NCI-H345 (cell line): ENCODE measurements at regions not wholly inside any gene's neighbourhood (a gene's known extent, or its start where the extent isn't known, plus 50 kb on each side); places are given as distances from the start of the nearest gene placed in this dataset.

Experiments used
- DNase-seq: peaks from one replicate; lab custom pipeline; 2025; lab: John Stamatoyannopoulos, UW

- DNase-seq: no peak
Observed at GRCh38 chr4:24057915-24058559, 168.2 kb upstream of the PPARGC1A start.

DNA sequence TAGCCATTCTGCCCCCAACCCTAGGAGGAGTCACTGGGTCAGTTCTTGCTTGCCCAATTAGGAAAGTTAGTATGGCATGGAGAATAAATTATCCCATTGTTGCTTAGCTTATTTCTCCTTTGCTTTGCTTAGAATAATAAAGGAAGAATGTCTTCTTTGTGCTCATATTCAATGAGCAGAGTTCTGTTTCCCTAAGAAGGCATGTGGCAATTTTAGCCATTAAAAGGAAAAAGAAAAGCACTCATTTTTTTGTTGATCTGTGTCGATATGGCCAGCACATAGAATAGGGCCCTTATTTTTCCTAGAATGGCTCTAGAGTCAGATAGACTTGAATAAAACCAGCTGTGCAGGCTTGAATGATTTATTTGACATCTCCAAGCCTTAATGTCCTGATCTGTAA is 166.4 kb upstream of the PPARGC1A start:
- DNase-seq: no peak

DNA sequence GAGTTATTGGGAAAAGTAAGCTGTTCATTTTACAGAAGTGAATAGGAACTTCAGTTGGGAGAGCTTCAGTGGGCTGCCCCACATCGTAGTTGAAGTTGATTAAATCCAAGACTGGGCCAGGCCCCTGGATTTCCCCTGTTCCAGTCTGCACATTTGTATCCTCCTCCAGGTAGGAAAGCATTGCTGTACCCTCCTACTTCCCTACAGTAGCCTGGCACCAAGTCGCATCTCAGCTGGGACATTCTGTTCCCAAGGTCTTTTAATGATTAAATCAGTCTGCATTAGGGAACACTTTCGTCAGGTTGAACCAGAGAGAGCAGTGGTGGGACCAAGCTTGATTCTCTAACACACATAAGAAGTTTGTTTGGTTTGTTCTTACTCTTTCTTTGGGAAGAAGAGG is 165.8 kb upstream of the PPARGC1A start:
- DNase-seq: no peak

- DNase-seq: no peak
Observed at GRCh38 chr4:24054910-24055309, 165.1 kb upstream of the PPARGC1A start.

DNA sequence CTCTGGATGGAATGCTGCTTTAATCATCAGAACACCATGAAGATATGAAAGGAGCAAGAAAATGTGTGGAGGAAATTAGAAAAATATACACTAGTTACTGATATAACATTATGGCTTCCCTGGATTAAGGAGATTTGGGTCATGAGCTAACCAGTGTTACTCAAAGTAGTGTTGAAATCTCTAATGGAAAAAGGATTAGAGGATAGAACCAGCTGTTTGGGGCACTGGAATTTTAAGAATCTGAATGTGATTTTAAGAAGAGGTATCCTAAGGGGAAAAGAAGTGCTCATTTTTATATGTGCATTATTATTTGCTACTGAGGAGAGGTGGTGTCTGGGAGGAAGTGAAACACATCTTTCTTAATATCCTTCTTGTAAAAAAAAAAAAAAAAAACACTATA is 164.1 kb upstream of the PPARGC1A start:
- DNase-seq: no peak

DNA sequence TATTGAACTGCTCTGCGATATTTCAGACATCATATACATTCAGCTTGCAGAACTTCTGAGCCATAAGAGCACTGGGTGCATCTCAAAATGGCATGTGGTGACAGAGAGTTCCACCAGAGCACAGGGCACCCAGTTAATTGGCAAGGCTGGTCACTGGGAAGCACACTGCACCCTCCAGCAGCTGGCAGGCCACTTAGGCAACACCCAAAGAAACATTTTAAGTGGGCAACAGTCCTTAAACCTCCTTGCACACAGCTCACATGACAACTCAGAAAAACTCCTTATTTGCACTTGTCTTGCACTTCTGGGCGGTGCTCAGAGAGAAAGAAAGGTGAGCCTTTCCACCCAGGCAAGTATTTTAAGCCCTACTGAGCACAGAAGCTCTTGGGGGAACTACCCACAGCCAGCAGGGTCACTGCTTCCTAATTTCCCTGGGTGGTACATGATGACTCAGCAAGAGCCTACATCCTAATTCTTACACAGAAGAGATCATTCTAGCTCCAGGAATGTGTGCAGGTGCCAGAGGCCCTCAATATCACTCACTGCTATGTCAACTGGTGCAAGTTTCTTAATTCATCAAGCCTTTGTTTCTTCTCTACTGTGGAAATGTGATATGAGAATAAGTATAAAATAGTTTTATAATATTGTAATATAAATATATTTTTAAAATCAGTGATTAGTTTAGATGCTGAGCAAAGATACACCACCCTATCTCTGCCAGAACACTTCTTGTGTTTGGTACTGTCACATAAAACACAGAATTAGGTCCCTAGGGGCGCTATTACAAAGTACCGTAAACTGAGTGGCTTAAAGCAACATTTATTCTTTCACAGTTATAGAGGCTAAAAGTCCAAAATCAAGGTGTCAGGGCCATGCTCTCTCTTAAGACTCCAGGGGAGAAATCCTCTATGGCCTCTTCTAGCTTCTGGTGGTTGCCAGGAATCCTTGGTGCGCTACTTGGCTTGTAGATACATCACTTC is 155.1 kb upstream of the PPARGC1A start:
- DNase-seq: no peak

GRCh38 chr4:24042094-24042493 is 152.2 kb upstream of the PPARGC1A start:
- no peak for DNase-seq

GRCh38 chr4:24040811-24041210 is 151.0 kb upstream of the PPARGC1A start:
- no peak for DNase-seq

- DNase-seq: no peak
Observed at GRCh38 chr4:24033626-24034025, 143.8 kb upstream of the PPARGC1A start.

GRCh38 chr4:24032371-24032989 is 142.6 kb upstream of the PPARGC1A start:
- DNase-seq: no peak

DNA sequence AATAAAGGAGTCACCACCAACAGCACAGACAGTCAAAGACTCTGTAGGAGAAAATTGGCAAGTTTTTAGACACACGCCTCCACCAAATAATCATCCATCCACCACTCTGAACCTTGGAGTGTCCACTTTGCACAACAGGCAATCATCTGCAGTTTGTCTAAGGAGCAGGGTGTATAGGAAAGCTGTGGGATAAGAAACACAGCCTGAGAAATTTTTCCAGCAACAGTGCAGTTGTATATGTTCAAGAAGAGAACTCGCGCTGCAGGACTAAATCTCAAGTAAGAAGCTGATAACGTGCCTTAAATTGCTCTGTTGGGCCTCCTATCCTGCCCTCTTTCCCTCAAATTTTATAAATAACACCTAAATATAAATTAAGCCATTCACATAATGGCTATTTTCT is 136.7 kb upstream of the PPARGC1A start:
- no peak for DNase-seq

DNA sequence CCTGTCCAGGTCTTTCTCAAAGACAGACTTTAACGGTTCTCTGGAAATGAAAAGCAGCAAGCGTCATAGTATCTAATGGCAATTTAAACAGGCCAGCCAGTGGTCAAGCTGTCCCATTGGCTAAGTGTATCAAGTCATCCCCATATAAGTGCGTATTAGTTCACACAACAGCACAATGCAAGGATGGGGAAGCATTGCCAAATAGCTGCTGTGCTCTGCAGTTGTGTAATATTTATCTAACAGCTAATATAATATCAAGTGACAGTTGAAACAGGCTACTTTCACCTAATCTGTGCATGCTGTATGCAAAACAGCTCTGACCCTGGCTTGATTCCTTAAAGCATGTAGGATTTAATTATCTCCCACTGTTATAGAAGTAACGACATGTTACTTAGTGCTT is 134.8 kb upstream of the PPARGC1A start:
- no peak for DNase-seq

- DNase-seq: no peak
Observed at GRCh38 chr4:24024157-24024556, 134.3 kb upstream of the PPARGC1A start.

GRCh38 chr4:24015782-24016181 is 125.9 kb upstream of the PPARGC1A start:
- DNase-seq: no peak

GRCh38 chr4:24013668-24014422 is 124.0 kb upstream of the PPARGC1A start:
- DNase-seq: no peak

GRCh38 chr4:24010994-24011393 is 121.1 kb upstream of the PPARGC1A start:
- no peak for DNase-seq

DNA sequence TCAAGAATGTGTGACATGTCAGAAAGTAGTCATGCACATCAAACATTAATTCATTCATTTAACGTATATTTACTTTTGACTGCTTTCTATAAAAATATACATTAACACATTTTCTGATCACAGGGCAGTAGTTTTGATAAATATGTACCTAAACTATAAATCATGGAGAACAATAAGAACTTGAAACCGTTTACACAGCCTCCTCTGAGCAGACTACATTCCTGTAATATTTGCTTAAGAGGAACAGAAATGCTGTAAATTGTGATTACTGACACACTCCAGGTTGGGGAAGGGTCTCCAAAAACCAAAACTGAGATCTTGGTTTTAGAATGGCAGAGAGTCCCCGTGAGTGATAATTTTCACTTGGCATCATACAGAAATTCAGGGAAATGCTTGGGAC is 120.7 kb upstream of the PPARGC1A start:
- no peak for DNase-seq

DNA sequence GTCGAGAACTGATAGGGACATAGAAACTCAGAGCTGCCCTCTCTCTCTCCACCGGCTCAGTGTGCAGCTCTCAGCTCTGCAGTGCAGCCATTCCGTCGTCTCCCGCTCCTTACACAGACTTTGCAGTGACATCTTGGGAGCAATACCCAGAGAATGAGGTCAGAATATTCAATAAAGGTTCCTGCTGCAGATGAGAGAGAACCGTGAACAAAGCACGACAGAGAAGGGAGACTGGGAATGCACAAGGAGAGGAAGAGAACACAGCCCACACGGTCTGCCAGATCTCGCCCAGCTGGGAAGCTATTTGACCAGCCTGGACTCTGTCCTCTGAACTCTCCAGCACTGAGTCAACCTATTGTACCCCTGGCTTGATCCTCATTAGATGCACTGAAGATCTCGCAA is 118.0 kb upstream of the PPARGC1A start:
- no peak for DNase-seq

- no peak for DNase-seq
Observed at GRCh38 chr4:24006269-24006668, 116.4 kb upstream of the PPARGC1A start.

DNA sequence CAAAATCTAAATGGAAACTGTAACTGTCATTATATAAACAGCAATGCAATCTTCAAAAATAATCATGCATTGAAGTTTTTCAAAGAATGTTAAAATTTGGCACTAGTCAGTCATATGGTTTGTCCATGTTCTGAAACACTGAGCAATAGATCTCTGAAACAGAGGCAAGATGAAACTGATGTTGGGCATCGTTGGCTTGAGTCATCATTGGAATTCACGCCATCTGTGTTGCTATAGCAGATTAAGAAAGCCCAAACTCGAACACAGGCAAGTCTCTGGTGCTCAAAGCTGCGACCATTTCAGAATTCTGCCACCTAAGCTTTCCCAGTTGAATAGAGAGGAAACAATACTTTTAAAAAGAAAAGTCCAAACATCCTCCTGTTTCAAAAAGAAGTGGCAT is 114.1 kb upstream of the PPARGC1A start:
- no peak for DNase-seq

GRCh38 chr4:24003496-24003895 is 113.6 kb upstream of the PPARGC1A start:
- no peak for DNase-seq

GRCh38 chr4:24002330-24002966 is 112.6 kb upstream of the PPARGC1A start:
- DNase-seq: no peak
